SK-N-SH treated with all-trans-retinoic acid at 6 μM for 48 hours (cell line): ENCODE measurements at regions not wholly inside any gene's neighbourhood (a gene's known extent, or its start where the extent isn't known, plus 50 kb on each side); places are given as distances from the start of the nearest gene placed in this dataset.

Experiments
- CSDC2 ChIP-seq: fragments of 250-450 bp; sonication (Bioruptor Pico); IDR thresholded peaks from 2 replicates; pipeline ENCODE4 v1.5.0; 2020; ENCODE audit warnings: mild to moderate bottlenecking, moderate library complexity
- ISL1 ChIP-seq: fragments of 250-450 bp; sonication (Bioruptor Pico); IDR thresholded peaks from 2 replicates; pipeline ENCODE4 v2.1.2; 2022; ENCODE audit warnings: mild to moderate bottlenecking, moderate library complexity
- OSR1 ChIP-seq: fragments of 250-450 bp; sonication (Bioruptor Pico); IDR thresholded peaks from 2 replicates; pipeline ENCODE4 v1.8.0; 2022; ENCODE audit warnings: moderate library complexity, mild to moderate bottlenecking, inconsistent platforms
- RARB ChIP-seq: fragments of 250-450 bp; sonication (Bioruptor Pico); IDR thresholded peaks from 2 replicates; pipeline ENCODE4 v1.8.0; 2021; ENCODE audit warnings: mild to moderate bottlenecking, moderate library complexity
- ZC3H10 ChIP-seq: fragments of 250-450 bp; sonication (Bioruptor Pico); IDR thresholded peaks from 2 replicates; pipeline ENCODE4 v1.5.1; 2021; ENCODE audit warnings: mild to moderate bottlenecking, moderate library complexity
- ZFP3 ChIP-seq: fragments of 250-450 bp; sonication (Bioruptor Pico); IDR thresholded peaks from 2 replicates; pipeline ENCODE4 v1.5.0; 2020; ENCODE audit warnings: mild to moderate bottlenecking, moderate library complexity
- ZFP30 ChIP-seq: fragments of 450-650 bp; formaldehyde crosslinking; IDR thresholded peaks from 2 replicates; pipeline ENCODE4 v1.5.0; 2022; ENCODE audit warnings: mild to moderate bottlenecking, moderate library complexity
- ZNF565 ChIP-seq: fragments of 450-650 bp; formaldehyde crosslinking; conservative IDR thresholded peaks from 2 replicates; pipeline ENCODE4 v1.5.0; 2020; ENCODE audit warnings: low read depth, mild to moderate bottlenecking, moderate library complexity
- ZNF70 ChIP-seq: fragments of 450-650 bp; formaldehyde crosslinking; IDR thresholded peaks from 2 replicates; pipeline ENCODE4 v1.5.0; 2020; ENCODE audit warnings: mild to moderate bottlenecking, moderate library complexity
- TF ChIP-seq, protein P1 (sequence below): fragments of 250-450 bp; sonication (Bioruptor Pico); IDR thresholded peaks from 2 replicates; pipeline ENCODE4 v1.8.0; 2020; ENCODE audit warnings: mild to moderate bottlenecking, moderate library complexity, borderline replicate concordance
- TF ChIP-seq, protein P2 (sequence below): fragments of 250-450 bp; sonication (Bioruptor Pico); IDR thresholded peaks from 2 replicates; pipeline ENCODE4 v1.5.0; 2020; ENCODE audit warnings: mild to moderate bottlenecking, moderate library complexity
- TF ChIP-seq, protein P3 (sequence below): fragments of 250-450 bp; sonication (Bioruptor Pico); IDR thresholded peaks from 2 replicates; pipeline ENCODE4 v1.5.1; 2020; ENCODE audit warnings: low read depth, mild to moderate bottlenecking, moderate library complexity
- TF ChIP-seq, protein P4 (sequence below): fragments of 250-450 bp; sonication (Bioruptor Pico); IDR thresholded peaks from 2 replicates; pipeline ENCODE4 v1.5.1; 2021; ENCODE audit warnings: mild to moderate bottlenecking, moderate library complexity

DNA sequence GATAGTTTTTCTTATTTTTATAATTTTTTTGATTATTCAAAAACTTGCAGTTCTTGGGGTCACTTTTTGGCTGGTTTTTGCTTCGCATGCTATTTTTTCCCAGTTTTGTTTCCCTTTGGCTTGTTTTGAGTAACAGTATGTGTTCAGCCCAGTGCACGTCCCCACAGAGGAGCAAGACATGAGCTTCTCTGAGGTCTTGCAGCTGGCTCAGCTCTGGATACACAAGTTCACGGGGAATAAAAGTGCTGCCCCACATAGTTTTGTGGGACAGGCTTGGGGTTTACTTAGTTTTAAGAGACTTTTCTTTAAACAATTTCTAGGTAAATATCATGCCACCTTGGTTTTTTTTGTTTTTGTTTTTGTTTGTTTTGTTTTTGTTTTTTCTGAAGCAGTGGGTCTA is 297.8 kb upstream of the IRX1 start:
- no peak for TF ChIP-seq CSDC2 (CRISPR knock-in tag)
- TF ChIP-seq, protein P1, sequence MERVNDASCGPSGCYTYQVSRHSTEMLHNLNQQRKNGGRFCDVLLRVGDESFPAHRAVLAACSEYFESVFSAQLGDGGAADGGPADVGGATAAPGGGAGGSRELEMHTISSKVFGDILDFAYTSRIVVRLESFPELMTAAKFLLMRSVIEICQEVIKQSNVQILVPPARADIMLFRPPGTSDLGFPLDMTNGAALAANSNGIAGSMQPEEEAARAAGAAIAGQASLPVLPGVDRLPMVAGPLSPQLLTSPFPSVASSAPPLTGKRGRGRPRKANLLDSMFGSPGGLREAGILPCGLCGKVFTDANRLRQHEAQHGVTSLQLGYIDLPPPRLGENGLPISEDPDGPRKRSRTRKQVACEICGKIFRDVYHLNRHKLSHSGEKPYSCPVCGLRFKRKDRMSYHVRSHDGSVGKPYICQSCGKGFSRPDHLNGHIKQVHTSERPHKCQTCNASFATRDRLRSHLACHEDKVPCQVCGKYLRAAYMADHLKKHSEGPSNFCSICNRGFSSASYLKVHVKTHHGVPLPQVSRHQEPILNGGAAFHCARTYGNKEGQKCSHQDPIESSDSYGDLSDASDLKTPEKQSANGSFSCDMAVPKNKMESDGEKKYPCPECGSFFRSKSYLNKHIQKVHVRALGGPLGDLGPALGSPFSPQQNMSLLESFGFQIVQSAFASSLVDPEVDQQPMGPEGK (CRISPR knock-in tag) = no peak
- TF ChIP-seq ZFP3 = no peak
- TF ChIP-seq ZNF565 = no peak
- TF ChIP-seq ZC3H10 (CRISPR knock-in tag) = no peak
- TF ChIP-seq ISL1 (CRISPR knock-in tag) = no peak
- TF ChIP-seq, protein P2, sequence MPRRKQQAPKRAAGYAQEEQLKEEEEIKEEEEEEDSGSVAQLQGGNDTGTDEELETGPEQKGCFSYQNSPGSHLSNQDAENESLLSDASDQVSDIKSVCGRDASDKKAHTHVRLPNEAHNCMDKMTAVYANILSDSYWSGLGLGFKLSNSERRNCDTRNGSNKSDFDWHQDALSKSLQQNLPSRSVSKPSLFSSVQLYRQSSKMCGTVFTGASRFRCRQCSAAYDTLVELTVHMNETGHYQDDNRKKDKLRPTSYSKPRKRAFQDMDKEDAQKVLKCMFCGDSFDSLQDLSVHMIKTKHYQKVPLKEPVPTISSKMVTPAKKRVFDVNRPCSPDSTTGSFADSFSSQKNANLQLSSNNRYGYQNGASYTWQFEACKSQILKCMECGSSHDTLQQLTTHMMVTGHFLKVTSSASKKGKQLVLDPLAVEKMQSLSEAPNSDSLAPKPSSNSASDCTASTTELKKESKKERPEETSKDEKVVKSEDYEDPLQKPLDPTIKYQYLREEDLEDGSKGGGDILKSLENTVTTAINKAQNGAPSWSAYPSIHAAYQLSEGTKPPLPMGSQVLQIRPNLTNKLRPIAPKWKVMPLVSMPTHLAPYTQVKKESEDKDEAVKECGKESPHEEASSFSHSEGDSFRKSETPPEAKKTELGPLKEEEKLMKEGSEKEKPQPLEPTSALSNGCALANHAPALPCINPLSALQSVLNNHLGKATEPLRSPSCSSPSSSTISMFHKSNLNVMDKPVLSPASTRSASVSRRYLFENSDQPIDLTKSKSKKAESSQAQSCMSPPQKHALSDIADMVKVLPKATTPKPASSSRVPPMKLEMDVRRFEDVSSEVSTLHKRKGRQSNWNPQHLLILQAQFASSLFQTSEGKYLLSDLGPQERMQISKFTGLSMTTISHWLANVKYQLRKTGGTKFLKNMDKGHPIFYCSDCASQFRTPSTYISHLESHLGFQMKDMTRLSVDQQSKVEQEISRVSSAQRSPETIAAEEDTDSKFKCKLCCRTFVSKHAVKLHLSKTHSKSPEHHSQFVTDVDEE (CRISPR knock-in tag) = no peak
- no peak for TF ChIP-seq OSR1 (CRISPR knock-in tag)
- TF ChIP-seq ZNF70 (CRISPR knock-in tag) = no peak
- TF ChIP-seq, protein P3, sequence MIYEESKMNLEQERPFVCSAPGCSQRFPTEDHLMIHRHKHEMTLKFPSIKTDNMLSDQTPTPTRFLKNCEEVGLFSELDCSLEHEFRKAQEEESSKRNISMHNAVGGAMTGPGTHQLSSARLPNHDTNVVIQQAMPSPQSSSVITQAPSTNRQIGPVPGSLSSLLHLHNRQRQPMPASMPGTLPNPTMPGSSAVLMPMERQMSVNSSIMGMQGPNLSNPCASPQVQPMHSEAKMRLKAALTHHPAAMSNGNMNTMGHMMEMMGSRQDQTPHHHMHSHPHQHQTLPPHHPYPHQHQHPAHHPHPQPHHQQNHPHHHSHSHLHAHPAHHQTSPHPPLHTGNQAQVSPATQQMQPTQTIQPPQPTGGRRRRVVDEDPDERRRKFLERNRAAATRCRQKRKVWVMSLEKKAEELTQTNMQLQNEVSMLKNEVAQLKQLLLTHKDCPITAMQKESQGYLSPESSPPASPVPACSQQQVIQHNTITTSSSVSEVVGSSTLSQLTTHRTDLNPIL (CRISPR knock-in tag) = no peak
- TF ChIP-seq, protein P4, sequence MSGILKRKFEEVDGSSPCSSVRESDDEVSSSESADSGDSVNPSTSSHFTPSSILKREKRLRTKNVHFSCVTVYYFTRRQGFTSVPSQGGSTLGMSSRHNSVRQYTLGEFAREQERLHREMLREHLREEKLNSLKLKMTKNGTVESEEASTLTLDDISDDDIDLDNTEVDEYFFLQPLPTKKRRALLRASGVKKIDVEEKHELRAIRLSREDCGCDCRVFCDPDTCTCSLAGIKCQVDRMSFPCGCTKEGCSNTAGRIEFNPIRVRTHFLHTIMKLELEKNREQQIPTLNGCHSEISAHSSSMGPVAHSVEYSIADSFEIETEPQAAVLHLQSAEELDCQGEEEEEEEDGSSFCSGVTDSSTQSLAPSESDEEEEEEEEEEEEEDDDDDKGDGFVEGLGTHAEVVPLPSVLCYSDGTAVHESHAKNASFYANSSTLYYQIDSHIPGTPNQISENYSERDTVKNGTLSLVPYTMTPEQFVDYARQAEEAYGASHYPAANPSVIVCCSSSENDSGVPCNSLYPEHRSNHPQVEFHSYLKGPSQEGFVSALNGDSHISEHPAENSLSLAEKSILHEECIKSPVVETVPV (CRISPR knock-in tag) = no peak
- no peak for TF ChIP-seq RARB (CRISPR knock-in tag)
- TF ChIP-seq ZFP30 = no peak
